HG03439 (cell line): ENCODE measurements at regions not wholly inside any gene's neighbourhood (a gene's known extent, or its start where the extent isn't known, plus 50 kb on each side); places are given as distances from the start of the nearest gene placed in this dataset.
"Not testable (repeated sequence)": the region's sequence is repeated elsewhere in the genome, so short reads cannot be mapped to it uniquely, and the experiment has no call there.

Experiments used
- ATAC-seq: cut with Tn5 transposase; IDR thresholded peaks from one replicate; pipeline ENCODE4 v1.9.1; 2021; ENCODE audit warnings: mild to moderate bottlenecking, moderate library complexity; ENCODE audit not compliant: unreplicated experiment

DNA sequence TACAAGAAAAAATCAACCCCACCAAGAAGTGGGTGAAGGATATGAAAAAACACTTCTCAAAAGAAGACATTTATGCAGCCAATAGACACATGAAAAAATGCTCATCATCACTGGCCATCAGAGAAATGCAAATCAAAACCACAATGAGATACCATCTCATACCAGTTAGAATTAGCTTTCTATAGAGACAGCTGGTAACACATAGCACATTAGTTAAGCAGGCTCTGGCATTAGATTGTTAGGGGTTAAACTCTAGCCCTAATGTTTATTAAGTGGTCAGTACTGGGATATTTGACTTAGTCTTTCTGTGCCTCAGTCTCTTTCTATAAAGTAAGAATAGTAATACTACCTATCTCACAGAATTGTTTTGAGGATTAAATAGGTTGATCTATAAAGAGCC is 65.2 kb upstream of the TGFBR2 start:
- ATAC-seq: not testable (repeated sequence)

GRCh38 chr3:30542897-30543296 is 63.5 kb upstream of the TGFBR2 start:
- no peak for ATAC-seq

GRCh38 chr3:30544812-30545211 is 61.6 kb upstream of the TGFBR2 start:
- no peak for ATAC-seq

DNA sequence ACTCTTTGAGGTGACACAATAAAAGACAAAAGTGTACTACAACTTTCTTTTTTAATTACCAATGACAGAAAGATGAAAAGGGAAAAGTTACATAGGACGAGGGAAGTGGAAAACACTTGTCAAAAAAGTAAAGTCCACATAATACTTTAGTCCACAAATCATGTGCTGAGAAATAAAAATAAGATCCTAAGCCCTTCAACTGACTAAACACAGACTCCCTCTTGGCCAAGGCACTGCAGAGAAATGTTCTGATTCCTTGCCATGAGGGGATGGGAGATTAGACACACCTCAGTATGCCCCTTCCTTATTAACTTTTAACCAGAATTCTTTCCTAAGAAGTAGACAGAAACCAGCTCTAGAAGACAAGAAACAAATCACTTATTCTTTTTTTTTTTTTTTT is 59.5 kb upstream of the TGFBR2 start:
- ATAC-seq: no peak

- ATAC-seq: no peak
Observed at GRCh38 chr3:30547716-30548115, 58.7 kb upstream of the TGFBR2 start.

DNA sequence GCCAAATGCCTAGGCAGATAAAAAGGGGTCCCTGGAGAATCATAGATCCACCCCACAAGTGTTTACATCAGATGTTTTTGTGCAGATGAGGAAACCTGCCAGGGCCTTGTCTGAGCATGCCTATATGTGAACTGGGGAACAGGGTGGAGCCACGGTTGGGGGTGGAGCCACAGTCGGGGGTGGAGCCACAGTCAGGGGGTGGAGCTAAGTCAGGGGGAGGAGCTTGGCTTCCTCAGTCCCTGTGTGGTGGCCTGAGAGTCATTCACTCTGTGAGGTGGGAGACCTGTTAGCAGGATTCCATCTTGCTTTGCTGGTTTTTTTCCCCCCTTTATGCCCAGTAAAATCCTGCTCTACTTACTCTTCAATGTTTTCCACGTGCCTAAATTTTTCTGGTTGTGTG is 57.8 kb upstream of the TGFBR2 start:
- ATAC-seq: peak; percentile 67

- no peak for ATAC-seq
Observed at GRCh38 chr3:30549600-30549999, 56.8 kb upstream of the TGFBR2 start.

- no peak for ATAC-seq
Observed at GRCh38 chr3:30550246-30550645, 56.2 kb upstream of the TGFBR2 start.

DNA sequence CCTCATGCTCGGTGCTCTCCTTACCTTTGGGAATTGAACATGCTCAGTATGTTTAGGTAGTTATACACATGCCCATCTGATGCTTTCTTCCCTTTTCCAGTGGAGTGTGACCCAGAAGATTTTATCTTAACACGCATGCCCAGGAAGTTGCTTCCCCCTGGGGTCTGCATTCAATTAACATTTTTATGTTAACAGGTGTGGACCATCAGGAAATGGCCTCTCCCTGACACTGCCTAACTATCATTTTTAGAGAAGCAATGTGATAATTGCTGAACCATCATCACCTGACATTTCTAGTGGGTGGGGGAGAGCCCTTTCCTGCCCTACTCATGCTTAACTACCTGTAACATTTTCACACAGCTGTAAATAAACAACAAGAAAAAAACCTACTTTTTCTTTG is 55.1 kb upstream of the TGFBR2 start:
- no peak for ATAC-seq

DNA sequence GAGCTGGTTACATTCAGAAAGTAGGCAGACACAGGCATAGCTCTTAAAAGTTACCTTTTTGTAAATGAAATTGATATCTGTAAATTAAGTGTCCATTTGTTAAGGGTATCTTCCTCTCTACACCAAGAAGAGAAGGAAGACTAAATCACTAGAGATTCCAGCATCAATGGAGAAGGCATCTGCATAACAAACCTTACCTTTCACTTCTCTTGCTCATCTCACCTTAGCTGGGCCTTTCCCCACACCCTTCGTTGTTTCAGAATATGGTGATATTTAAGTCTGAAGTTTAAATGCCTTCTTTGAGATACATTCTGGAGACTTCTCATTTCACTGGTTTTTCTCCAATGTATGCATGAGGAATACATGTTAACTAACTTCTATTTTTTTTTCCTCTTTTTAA is 54.5 kb upstream of the TGFBR2 start:
- no peak for ATAC-seq

DNA sequence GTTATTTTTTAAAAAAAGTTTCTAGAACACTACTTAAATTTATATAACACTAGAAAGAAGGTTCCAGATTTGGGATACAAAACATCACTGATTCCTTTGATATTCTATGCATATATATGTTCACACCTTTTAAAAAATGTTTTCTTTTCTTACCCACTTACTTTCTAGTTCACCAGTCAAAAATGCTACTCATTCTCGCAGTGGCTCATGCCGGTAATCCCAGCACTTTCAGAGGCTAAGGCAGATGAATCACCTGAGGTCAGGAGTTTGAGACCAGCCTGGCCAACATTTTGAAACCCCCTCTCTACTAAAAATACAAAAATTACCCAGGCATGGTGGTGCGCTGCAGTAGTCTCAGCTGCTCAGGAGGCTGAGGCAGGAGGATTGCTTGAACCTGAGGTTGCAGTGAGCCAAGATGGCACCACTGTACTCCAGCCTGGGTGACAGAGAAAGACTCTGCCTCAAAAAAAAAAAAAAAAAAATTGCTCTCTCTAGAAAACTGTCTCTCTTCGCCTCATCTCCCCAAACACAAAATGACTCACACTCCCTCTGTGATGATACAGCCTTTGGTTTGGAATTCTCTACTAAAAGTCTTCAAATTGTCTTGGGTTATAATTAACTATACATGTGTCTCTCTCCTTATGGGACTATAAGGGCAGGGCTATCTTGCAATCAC is 52.6 kb upstream of the TGFBR2 start:
- ATAC-seq: no peak

GRCh38 chr3:30554317-30554690 is 52.1 kb upstream of the TGFBR2 start:
- ATAC-seq: no peak

DNA sequence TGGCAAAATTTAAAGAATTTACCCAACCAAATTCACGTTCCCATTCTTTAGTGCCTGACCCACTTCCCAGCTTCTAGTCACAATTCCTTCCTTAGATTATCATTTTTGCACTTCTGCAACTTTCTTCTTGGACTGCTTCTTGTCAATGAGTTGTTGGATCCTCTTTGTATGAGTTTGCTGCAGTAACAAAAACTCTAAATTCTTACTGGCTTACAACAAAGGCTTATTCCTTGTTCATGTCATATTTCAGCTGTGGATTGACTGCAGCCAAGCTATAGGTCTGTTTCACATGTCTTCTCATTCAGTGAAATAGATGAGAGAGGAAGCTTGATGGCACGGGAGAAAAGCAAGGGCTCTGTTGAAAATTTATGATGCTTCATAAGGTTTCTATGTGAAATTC is 50.4 kb upstream of the TGFBR2 start:
- ATAC-seq: no peak
